ENCODE measurements at regions not wholly inside any gene's neighbourhood (a gene's known extent, or its start where the extent isn't known, plus 50 kb on each side); places are given as distances from the start of the nearest gene placed in this dataset.

- 96% methylated on average over 3 of the region's 3 CpGs for WGBS
- H3K36me3 ChIP-seq (ENCODE audit: control insufficient read depth in 4 of 4, insufficient read depth in 3 of 4, low read depth in 1 of 4, low read length in 3 of 4): no peaks in the 10 kb centered on the region
- no peak overlapping the region for H3K27ac ChIP-seq (ENCODE audit: low read depth in 1 of 2, low read length in 2 of 2)
- no peak for DNase-seq (ENCODE audit: low spot score)
- H3K4me3 ChIP-seq (ENCODE audit: low read depth in 1 of 3, low read length in 3 of 3): no peak overlapping the region
- no peaks in the 10 kb centered on the region for H3K4me1 ChIP-seq (ENCODE audit: control insufficient read depth in 4 of 4, insufficient read depth in 4 of 4, low read length in 3 of 4)
- no peaks in the 10 kb centered on the region for H3K9me3 ChIP-seq (ENCODE audit: control insufficient read depth in 4 of 4, low read length in 3 of 4)
- H3K27me3 ChIP-seq (ENCODE audit: control insufficient read depth in 4 of 4, insufficient read depth in 4 of 4, low read length in 3 of 4): no peaks in the 10 kb centered on the region
- no peak overlapping the region for H3K9ac ChIP-seq (ENCODE audit: low read depth in 1 of 2, low read length in 2 of 2)
- TF ChIP-seq RXRA (IDR thresholded peaks at IDR 0.05) (no peak), ZBTB33 (IDR thresholded peaks at IDR 0.05) (no peak)
These were observed 54.6 kb upstream of the PHLPP1 start for GRCh38 chr18:62660691-62661090.

GRCh38 chr18:62663731-62664336 lies 51.5 kb upstream of the PHLPP1 start:
- no peak for DNase-seq (ENCODE audit: low spot score)
- no peak overlapping the region for H3K9ac ChIP-seq (ENCODE audit: low read depth in 1 of 2, low read length in 2 of 2)
- no peaks in the 10 kb centered on the region for H3K36me3 ChIP-seq (ENCODE audit: control insufficient read depth in 4 of 4, insufficient read depth in 3 of 4, low read depth in 1 of 4, low read length in 3 of 4)

GRCh38 chr18:62664414-62664813 lies 50.9 kb upstream of the PHLPP1 start:
- Histone ChIP-seq H3K9ac (ENCODE audit: low read depth in 1 of 2, low read length in 2 of 2) (no peak overlapping the region), H3K4me1 (ENCODE audit: control insufficient read depth in 4 of 4, insufficient read depth in 4 of 4, low read length in 3 of 4) (peaks cover 0 to 6% (median under 1%) of the 10 kb centered on the region in 4 donors), H3K36me3 (ENCODE audit: control insufficient read depth in 4 of 4, insufficient read depth in 3 of 4, low read depth in 1 of 4, low read length in 3 of 4) (no peaks in the 10 kb centered on the region), H3K27me3 (ENCODE audit: control insufficient read depth in 4 of 4, insufficient read depth in 4 of 4, low read length in 3 of 4) (no peaks in the 10 kb centered on the region), H3K27ac (ENCODE audit: low read depth in 1 of 2, low read length in 2 of 2) (no peak overlapping the region), H3K9me3 (ENCODE audit: control insufficient read depth in 4 of 4, low read length in 3 of 4) (no peaks in the 10 kb centered on the region), H3K4me3 (ENCODE audit: low read depth in 1 of 3, low read length in 3 of 3) (no peak overlapping the region)
- no peak for TF ChIP-seq CTCF (IDR thresholded peaks at IDR 0.05; ENCODE audit: low read depth, low read length, missing input control)
- TF ChIP-seq RAD21 (IDR thresholded peaks at IDR 0.05): no peak
- TF ChIP-seq FOXA2 (IDR thresholded peaks at IDR 0.05): no peak
- TF ChIP-seq RXRA (IDR thresholded peaks at IDR 0.05): no peak
- no peak for TF ChIP-seq SP1 (IDR thresholded peaks at IDR 0.05)
- no peak for TF ChIP-seq MAX (IDR thresholded peaks at IDR 0.05)
- no peak for TF ChIP-seq GABPA (IDR thresholded peaks at IDR 0.05 in 1 of 2, conservative IDR thresholded peaks at IDR 0.05 in 1 of 2)
- TF ChIP-seq FOXA1 (IDR thresholded peaks at IDR 0.05): no peak
- 93% methylated on average over 6 of the region's 6 CpGs for WGBS
- DNase-seq (ENCODE audit: low spot score): no peak

More at GRCh38 chr18:62663731-62664336, 51.5 kb upstream of the PHLPP1 start:
- H3K9me3 ChIP-seq (ENCODE audit: control insufficient read depth in 4 of 4, low read length in 3 of 4): no peaks in the 10 kb centered on the region
- no peaks in the 10 kb centered on the region for H3K27me3 ChIP-seq (ENCODE audit: control insufficient read depth in 4 of 4, insufficient read depth in 4 of 4, low read length in 3 of 4)
- H3K4me3 ChIP-seq (ENCODE audit: low read depth in 1 of 3, low read length in 3 of 3): no peak overlapping the region
- no peak for TF ChIP-seq FOXA1 (IDR thresholded peaks at IDR 0.05)
- no peak for TF ChIP-seq RAD21 (IDR thresholded peaks at IDR 0.05)
- no peak for TF ChIP-seq MAX (IDR thresholded peaks at IDR 0.05)
- TF ChIP-seq EGR1 (IDR thresholded peaks at IDR 0.05; ENCODE audit: low read depth in 2 of 2): no peak
- TF ChIP-seq HNF4G (IDR thresholded peaks at IDR 0.05): no peak
- no peak for TF ChIP-seq RXRA (IDR thresholded peaks at IDR 0.05)
- no peak for TF ChIP-seq YY1 (IDR thresholded peaks at IDR 0.05)
- no peak overlapping the region for H3K27ac ChIP-seq (ENCODE audit: low read depth in 1 of 2, low read length in 2 of 2)
- peaks cover 0 to 6% (median under 1%) of the 10 kb centered on the region in 4 donors for H3K4me1 ChIP-seq (ENCODE audit: control insufficient read depth in 4 of 4, insufficient read depth in 4 of 4, low read length in 3 of 4)
- WGBS: 88% methylated on average over 5 of the region's 5 CpGs
